ENCODE measurements at regions not wholly inside any gene's neighbourhood (a gene's known extent, or its start where the extent isn't known, plus 50 kb on each side); places are given as distances from the start of the nearest gene placed in this dataset.

- TF ChIP-seq TAF1 (conservative IDR thresholded peaks at IDR 0.05) (no peak), CTCF (IDR thresholded peaks at IDR 0.05; ENCODE audit: low read depth, low read length, missing input control) (no peak), ATF3 (IDR thresholded peaks at IDR 0.05) (no peak), REST (IDR thresholded peaks at IDR 0.05) (no peak), HNF4G (IDR thresholded peaks at IDR 0.05) (no peak), EGR1 (IDR thresholded peaks at IDR 0.05; ENCODE audit: low read depth in 2 of 2) (no peak), SP1 (IDR thresholded peaks at IDR 0.05) (no peak), GABPA (IDR thresholded peaks at IDR 0.05 in 1 of 2, conservative IDR thresholded peaks at IDR 0.05 in 1 of 2) (no peak), MAX (IDR thresholded peaks at IDR 0.05) (no peak)
Observed at GRCh38 chr6:78430521-78430920, 436.8 kb upstream of the IRAK1BP1 start.
